ENCODE measurements at regions not wholly inside any gene's neighbourhood (a gene's known extent, or its start where the extent isn't known, plus 50 kb on each side); places are given as distances from the start of the nearest gene placed in this dataset.

GRCh38 chr4:20178902-20179576 lies 72.7 kb upstream of the SLIT2 start:
- dilution Hi-C loops (cut with MboI; ENCODE audit: extremely low pct_ligation_motif_present, low sequenced_read_pairs) = no loop called here
- TF ChIP-seq EZH2 (IDR thresholded peaks at IDR 0.05; ENCODE audit: borderline replicate concordance, low read depth, low read length, severe bottlenecking) (no peak), MYC (IDR thresholded peaks at IDR 0.05; ENCODE audit: low read depth, low read length) (no peak)
- H3K4me1 ChIP-seq (ENCODE audit: control insufficient read depth, extremely low read depth, insufficient read depth, low read length) = no peaks in the 10 kb centered on the region
- H4K20me1 ChIP-seq (replicated peaks; ENCODE audit: control insufficient read depth, extremely low read depth, insufficient read depth, low read length) = no peaks in the 10 kb centered on the region
- no peaks in the 10 kb centered on the region for H3K79me2 ChIP-seq (ENCODE audit: control insufficient read depth, insufficient read depth, low read length)
- no peak overlapping the region for H3K4me3 ChIP-seq (replicated peaks in 1 of 3; ENCODE audit: insufficient read depth in 1 of 3, low read depth in 1 of 3, low read length in 3 of 3)
- ChIA-PET CTCF (no interaction called here), POLR2A (no interaction called here)
- H2AFZ ChIP-seq (ENCODE audit: low read depth, low read length) = no peak overlapping the region
- no peaks in the 10 kb centered on the region for H3K27me3 ChIP-seq (ENCODE audit: control insufficient read depth in 2 of 2, insufficient read depth in 2 of 2, low read length in 2 of 2)
- no peaks in the 10 kb centered on the region for H3K9me1 ChIP-seq (replicated peaks; ENCODE audit: control insufficient read depth, extremely low read depth, insufficient read depth, low read length)
- H3K36me3 ChIP-seq (ENCODE audit: control insufficient read depth in 2 of 2, extremely low read depth in 1 of 2, insufficient read depth in 2 of 2, low read length in 2 of 2) = no peaks in the 10 kb centered on the region
- H3K9me3 ChIP-seq (replicated peaks; ENCODE audit: control insufficient read depth, insufficient read depth, low read length) = no peaks in the 10 kb centered on the region
- H3K4me2 ChIP-seq (ENCODE audit: insufficient read depth, low read length) = no peak overlapping the region
- no peak for DNase-seq (ENCODE audit: low read depth, low spot score)
- BruUV-seq (replicated peaks) = no TSS peak
- no peak overlapping the region for H3K27ac ChIP-seq (ENCODE audit: insufficient read depth, low read depth, low read length)
- intact Hi-C loops (cut with micrococcal nuclease) = no loop called here
- FAIRE-seq = no peak
- no peak overlapping the region for H3K9ac ChIP-seq (replicated peaks; ENCODE audit: extremely low read depth, insufficient read depth, low read length)

DNA sequence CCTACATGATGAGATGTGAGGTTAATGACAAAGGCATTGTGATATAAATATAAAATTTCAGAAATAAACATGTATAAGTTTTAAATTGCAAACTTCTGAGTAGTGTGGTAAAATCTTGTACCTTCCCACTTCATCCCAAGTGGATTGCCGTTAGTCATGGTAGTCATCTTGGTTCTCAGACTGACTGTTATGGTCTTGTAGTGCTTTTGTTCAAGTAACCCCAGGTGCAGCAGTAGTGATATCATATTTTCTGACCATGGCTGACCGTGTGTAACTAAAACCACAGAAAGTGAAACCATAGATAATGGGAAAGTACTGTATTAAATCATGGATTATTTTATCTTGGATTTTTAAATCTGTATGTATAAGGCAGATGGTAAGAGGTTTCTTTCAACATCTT lies 74.8 kb upstream of the SLIT2 start:
- intact Hi-C loops (cut with micrococcal nuclease) (no loop called here), dilution Hi-C loops (cut with MboI; ENCODE audit: extremely low pct_ligation_motif_present, low sequenced_read_pairs) (no loop called here)
- H3K9ac ChIP-seq (replicated peaks; ENCODE audit: extremely low read depth, insufficient read depth, low read length) = no peak overlapping the region
- no peak for DNase-seq (ENCODE audit: low read depth, low spot score)
- H3K9me3 ChIP-seq (replicated peaks; ENCODE audit: control insufficient read depth, insufficient read depth, low read length) = no peaks in the 10 kb centered on the region
- BruUV-seq (replicated peaks) = no TSS peak
- no peaks in the 10 kb centered on the region for H3K79me2 ChIP-seq (ENCODE audit: control insufficient read depth, insufficient read depth, low read length)
- TF ChIP-seq CTCF (IDR thresholded peaks at IDR 0.05; ENCODE audit: extremely low read depth in 1 of 2, insufficient read depth in 1 of 2, low read depth in 1 of 2, low read length in 2 of 2) (no peak), POLR2AphosphoS5 (IDR thresholded peaks at IDR 0.05; ENCODE audit: insufficient read depth, low read depth, low read length) (no peak), EZH2 (IDR thresholded peaks at IDR 0.05; ENCODE audit: borderline replicate concordance, low read depth, low read length, severe bottlenecking) (no peak), FOS (IDR thresholded peaks at IDR 0.05; ENCODE audit: borderline replicate concordance, insufficient read depth, low read length) (no peak), MAX (IDR thresholded peaks at IDR 0.05; ENCODE audit: insufficient read depth, insufficient read length) (no peak), MYC (IDR thresholded peaks at IDR 0.05; ENCODE audit: low read depth, low read length) (no peak), JUN (IDR thresholded peaks at IDR 0.05; ENCODE audit: borderline replicate concordance, insufficient read depth, insufficient read length, low read depth) (no peak), GATA2 (IDR thresholded peaks at IDR 0.05; ENCODE audit: insufficient read depth, insufficient read length, low read depth, low read length) (no peak), POLR2A (IDR thresholded peaks at IDR 0.05; ENCODE audit: low read depth, low read length) (no peak)
- H3K27ac ChIP-seq (ENCODE audit: insufficient read depth, low read depth, low read length) = no peak overlapping the region
- H3K27me3 ChIP-seq (ENCODE audit: control insufficient read depth in 2 of 2, insufficient read depth in 2 of 2, low read length in 2 of 2) = no peaks in the 10 kb centered on the region
- no peaks in the 10 kb centered on the region for H3K36me3 ChIP-seq (ENCODE audit: control insufficient read depth in 2 of 2, extremely low read depth in 1 of 2, insufficient read depth in 2 of 2, low read length in 2 of 2)
- no peaks in the 10 kb centered on the region for H3K9me1 ChIP-seq (replicated peaks; ENCODE audit: control insufficient read depth, extremely low read depth, insufficient read depth, low read length)
- ChIA-PET CTCF (no interaction called here), POLR2A (no interaction called here)
- H3K4me2 ChIP-seq (ENCODE audit: insufficient read depth, low read length) = no peak overlapping the region
- no peak overlapping the region for H3K4me3 ChIP-seq (replicated peaks in 1 of 3; ENCODE audit: insufficient read depth in 1 of 3, low read depth in 1 of 3, low read length in 3 of 3)
- H2AFZ ChIP-seq (ENCODE audit: low read depth, low read length) = no peak overlapping the region
- no peaks in the 10 kb centered on the region for H4K20me1 ChIP-seq (replicated peaks; ENCODE audit: control insufficient read depth, extremely low read depth, insufficient read depth, low read length)
- no peak for FAIRE-seq
- no peaks in the 10 kb centered on the region for H3K4me1 ChIP-seq (ENCODE audit: control insufficient read depth, extremely low read depth, insufficient read depth, low read length)

Measured in endothelial cell of umbilical vein (primary cell).